Activated CD8-positive, alpha-beta memory T cell treated with anti-CD3 and anti-CD28 coated beads, Interleukin-2, amount 50 U/mL, for 4 hours (primary cell): ENCODE measurements at regions not wholly inside any gene's neighbourhood (a gene's known extent, or its start where the extent isn't known, plus 50 kb on each side); places are given as distances from the start of the nearest gene placed in this dataset.
"Not testable (repeated sequence)": the region's sequence is repeated elsewhere in the genome, so short reads cannot be mapped to it uniquely, and the experiment has no call there.

Source experiments
- DNase-seq: peaks from one replicate; pipeline ENCODE4 v3.0.0-alpha.2; 2020

GRCh38 chr5:105865834-105866233, 1804.9 kb downstream of the EFNA5 start:
- DNase-seq, result no peak

GRCh38 chr5:105859350-105859749, 1811.4 kb downstream of the EFNA5 start:
- DNase-seq, result not testable (repeated sequence)

GRCh38 chr5:105849701-105850100, 1821.0 kb downstream of the EFNA5 start:
- DNase-seq, result no peak

- DNase-seq, result no peak
Measured at GRCh38 chr5:105840800-105841199, 1829.9 kb downstream of the EFNA5 start.

GRCh38 chr5:105836887-105837286, 1833.8 kb downstream of the EFNA5 start:
- DNase-seq, result no peak

- no peak for DNase-seq
Measured at GRCh38 chr5:105836268-105836667, 1834.5 kb downstream of the EFNA5 start.

GRCh38 chr5:105828821-105829220, 1841.9 kb downstream of the EFNA5 start:
- no peak for DNase-seq

- no peak for DNase-seq
Measured at GRCh38 chr5:105821800-105822199, 1848.9 kb downstream of the EFNA5 start.

GRCh38 chr5:105817914-105818313, 1852.8 kb downstream of the EFNA5 start:
- no peak for DNase-seq

- DNase-seq, result no peak
Measured at GRCh38 chr5:105817416-105817815, 1853.3 kb downstream of the EFNA5 start.

GRCh38 chr5:105816961-105817360, 1853.8 kb downstream of the EFNA5 start:
- DNase-seq, result no peak

- DNase-seq, result no peak
Measured at GRCh38 chr5:105812304-105812703, 1858.4 kb downstream of the EFNA5 start.

- DNase-seq, result no peak
Measured at GRCh38 chr5:105807951-105808350, 1862.8 kb downstream of the EFNA5 start.

GRCh38 chr5:105807290-105807689, 1863.4 kb downstream of the EFNA5 start:
- DNase-seq, result no peak

- no peak for DNase-seq
Measured at GRCh38 chr5:105806596-105806995, 1864.1 kb downstream of the EFNA5 start.

GRCh38 chr5:105803431-105803830, 1867.3 kb downstream of the EFNA5 start:
- DNase-seq, result no peak

GRCh38 chr5:105794578-105794977, 1876.2 kb downstream of the EFNA5 start:
- no peak for DNase-seq

- DNase-seq, result no peak
Measured at GRCh38 chr5:105789246-105789645, 1881.5 kb downstream of the EFNA5 start.

- no peak for DNase-seq
Measured at GRCh38 chr5:105783811-105784210, 1886.9 kb downstream of the EFNA5 start.

GRCh38 chr5:105782501-105782900, 1888.2 kb downstream of the EFNA5 start:
- no peak for DNase-seq

- no peak for DNase-seq
Measured at GRCh38 chr5:105773241-105773640, 1897.5 kb downstream of the EFNA5 start.

GRCh38 chr5:105767267-105767666, 1903.5 kb downstream of the EFNA5 start:
- no peak for DNase-seq

GRCh38 chr5:105762728-105763127, 1908.0 kb downstream of the EFNA5 start:
- no peak for DNase-seq

- DNase-seq, result no peak
Measured at GRCh38 chr5:105754056-105754455, 1916.7 kb downstream of the EFNA5 start.

- DNase-seq, result no peak
Measured at GRCh38 chr5:105752801-105753200, 1917.9 kb downstream of the EFNA5 start.

GRCh38 chr5:105751908-105752307, 1918.8 kb downstream of the EFNA5 start:
- no peak for DNase-seq
